SH-SY5Y (cell line): ENCODE measurements at regions not wholly inside any gene's neighbourhood (a gene's known extent, or its start where the extent isn't known, plus 50 kb on each side); places are given as distances from the start of the nearest gene placed in this dataset.

Experiments used
- GATA2 ChIP-seq: IDR thresholded peaks from 2 replicates; pipeline ENCODE4 v1.6.1; 2011; ENCODE audit warnings: mild to moderate bottlenecking, low read depth, low read length
- GATA3 ChIP-seq: IDR thresholded peaks from 2 replicates; pipeline ENCODE4 v1.6.1; 2011; ENCODE audit warnings: low read depth, mild to moderate bottlenecking, low read length, moderate library complexity

- TF ChIP-seq GATA3 (no peak), GATA2 (no peak)
Measured at GRCh38 chr3:177294221-177294620, 96.9 kb upstream of the TBL1XR1 start.
